UCSD-AML1 (cell line): ENCODE measurements at regions not wholly inside any gene's neighbourhood (a gene's known extent, or its start where the extent isn't known, plus 50 kb on each side); places are given as distances from the start of the nearest gene placed in this dataset.

ENCODE experiments used
- DNase-seq: peaks from one replicate; lab custom pipeline; 2025; ENCODE audit not compliant: unreplicated experiment; lab: John Stamatoyannopoulos, UW

DNA sequence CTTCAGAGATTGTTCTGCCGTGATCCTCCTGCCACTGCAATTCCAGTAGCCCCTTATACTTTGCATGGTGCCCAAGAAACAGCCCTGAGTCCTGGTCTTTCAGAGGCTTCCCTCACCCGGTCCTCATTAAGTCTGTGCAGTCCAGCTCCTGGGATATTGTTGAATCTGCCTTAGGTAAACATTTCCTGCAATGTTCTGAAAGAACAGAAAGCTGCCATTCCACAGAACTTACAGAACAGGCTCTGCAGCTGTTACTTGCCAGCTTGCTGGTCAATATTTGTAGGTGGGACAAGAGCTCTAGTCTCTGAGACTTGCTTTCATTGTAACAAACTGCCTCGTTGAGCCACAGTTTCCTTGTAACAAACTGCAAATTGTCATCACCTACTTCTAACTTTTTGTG is 115.0 kb upstream of the KIF5B start:
- DNase-seq: no peak

DNA sequence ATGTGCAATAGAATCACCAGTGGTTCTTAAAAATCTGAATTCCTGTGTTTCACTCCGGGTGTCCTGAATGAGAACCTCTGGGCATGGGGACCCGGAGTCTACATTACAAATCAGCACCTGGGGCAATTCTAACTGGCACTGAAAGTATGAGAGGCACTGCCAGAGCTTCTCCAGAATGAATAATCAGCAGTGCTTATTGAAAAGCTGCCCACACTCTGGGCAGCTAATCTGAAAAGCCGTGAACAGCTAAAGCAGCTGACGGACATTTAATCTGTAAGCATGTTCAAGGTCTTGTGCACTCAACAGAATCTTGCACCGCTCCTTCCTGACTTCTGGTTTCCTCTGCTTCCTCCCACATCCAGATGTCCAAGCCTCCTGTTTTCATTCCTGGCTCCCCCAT is 113.3 kb upstream of the KIF5B start:
- DNase-seq: peak; percentile 18

DNA sequence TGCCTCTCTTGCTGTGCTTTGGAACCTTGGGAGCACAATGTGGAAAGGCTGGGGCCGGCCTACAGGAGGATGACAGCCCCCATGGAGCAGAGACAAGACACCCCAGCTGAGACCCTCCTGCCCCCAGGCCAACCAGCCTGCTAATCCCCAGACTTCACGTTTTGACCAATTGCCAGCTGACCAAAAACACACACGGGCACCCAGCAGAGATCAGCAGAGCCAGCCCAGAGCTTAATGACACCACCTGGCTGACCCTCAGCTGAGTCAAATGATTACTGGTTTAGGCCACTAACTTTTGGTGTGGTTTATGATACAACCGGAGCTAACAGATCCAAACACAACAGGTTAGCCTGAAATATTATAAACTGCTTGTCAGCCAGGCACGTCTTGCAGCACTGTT is 111.2 kb upstream of the KIF5B start:
- DNase-seq: no peak

DNA sequence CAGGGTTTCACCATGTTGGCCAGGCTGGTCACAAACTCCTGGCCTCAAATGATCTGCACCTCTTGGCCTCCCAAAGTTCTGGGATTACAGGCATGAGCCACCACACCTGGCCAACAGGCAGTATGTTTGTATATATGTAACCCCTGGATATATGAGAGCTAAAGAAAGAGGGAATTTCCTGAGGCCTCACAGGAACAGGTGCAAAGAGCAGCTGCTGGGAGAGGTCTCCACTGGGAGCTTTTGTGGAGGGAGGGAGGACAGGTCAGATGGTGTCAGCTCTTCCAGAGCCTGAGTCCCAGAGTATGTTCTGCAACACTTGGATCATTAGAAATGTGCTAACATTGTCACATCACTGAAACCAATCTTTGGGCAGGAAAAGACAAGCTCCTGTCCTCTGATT is 110.1 kb upstream of the KIF5B start:
- no peak for DNase-seq

DNA sequence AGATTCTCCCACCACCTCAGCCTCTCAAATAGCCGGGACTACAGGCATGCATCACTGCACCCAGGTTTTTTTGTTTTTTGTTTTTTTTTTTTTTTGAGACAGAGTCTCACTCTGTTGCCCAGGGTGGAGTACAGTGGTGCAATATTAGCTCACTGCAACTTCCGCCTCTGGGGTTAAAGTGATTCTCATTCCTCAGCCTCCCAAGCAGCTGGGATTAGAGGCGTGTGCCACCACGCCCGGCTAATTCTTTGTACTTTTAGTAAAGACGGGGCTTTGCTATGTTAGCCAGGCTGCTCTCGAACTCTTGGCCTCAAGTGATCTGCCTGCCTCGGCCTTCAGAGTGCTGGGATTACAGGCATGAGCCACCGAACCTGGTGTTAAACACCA is 107.5 kb upstream of the KIF5B start:
- no peak for DNase-seq

DNA sequence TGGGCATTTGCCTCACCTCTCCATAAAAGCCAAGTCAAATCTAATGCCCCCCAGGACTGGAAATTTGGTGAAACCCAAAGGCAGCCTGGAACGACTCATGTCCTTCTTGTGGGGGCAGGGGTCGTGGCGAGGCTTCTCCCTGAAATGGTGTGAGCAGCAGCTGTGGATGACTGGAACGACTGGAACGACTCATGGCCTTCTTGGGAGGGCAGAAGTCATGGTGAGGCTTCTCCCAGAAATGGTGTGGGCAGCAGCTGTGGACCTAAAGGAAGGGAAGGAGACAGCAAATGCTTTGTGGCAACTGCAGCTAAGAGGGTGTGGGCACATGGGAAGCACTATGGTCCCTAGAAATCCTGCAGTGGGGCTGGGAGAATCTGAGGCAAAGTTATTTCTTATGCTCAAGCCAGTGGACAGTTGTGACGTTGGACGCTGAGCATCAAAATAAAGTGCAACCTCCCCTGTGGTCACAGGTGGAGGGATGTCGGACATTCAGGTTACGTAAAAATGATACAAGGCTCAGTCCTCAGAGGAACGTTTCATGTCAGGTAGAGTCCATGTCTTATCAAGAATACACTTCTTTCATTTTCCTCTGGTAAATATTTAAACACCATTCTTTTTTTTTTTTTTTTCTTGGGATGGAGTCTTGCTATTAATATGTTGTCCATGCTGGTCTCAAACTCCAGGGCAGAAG is 107.0 kb upstream of the KIF5B start:
- DNase-seq: no peak

DNA sequence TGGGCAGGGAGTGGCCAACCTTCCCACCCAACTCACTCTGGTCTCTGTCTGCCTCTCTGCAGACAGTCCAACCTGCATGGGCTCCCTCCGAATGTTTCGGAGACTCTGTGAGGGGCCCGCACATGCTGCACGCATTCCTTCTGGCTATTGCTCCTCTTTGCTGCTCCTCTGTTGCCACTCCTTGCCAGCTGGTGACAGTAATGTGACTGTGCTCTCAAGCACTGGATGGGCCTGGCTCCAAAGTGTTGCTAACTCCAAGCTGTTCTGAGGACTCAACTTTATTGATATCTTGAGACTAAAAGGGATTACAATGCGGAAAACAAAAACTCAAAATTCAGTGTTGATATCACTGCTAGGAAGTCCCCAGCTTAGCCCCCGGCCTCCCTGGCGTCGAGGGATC is 105.4 kb upstream of the KIF5B start:
- DNase-seq: no peak

DNA sequence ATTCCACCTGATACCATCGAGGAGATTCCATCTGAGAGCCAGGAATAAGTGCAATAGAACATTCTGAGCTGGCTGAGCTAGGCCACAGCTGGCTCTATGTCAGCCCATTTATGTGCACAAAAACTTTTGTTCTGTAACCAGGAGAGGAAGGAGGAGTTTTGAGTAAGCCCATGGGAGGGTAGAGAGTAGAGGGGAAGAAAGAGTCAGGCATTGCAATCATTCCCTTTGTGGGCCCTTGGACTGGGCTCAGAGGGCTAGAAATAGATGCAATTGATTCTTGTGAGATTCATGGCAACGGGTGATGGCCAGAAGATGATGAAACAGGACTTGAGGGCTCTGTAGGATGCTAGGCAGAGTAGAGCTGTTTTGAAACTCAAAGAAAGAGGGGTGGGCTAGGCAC is 104.6 kb upstream of the KIF5B start:
- DNase-seq: no peak

DNA sequence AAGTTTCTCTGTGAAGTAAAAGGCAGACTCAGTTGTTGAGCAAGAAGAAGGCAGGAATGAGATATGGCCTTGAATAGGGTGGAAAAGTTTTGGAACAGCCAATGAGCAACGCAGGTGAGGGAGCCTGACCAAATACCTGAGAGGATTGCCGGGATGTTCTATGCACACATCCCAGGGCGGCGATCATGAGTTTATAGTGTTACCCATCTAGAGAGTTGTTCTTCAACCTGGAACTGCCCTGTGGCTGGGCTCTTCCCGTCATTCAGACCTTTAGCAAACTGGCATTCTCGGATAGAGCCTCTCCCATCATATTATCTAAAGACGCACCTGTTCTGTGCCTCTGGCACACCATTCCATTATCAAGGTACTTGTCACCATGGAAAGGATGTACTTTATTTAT is 103.0 kb upstream of the KIF5B start:
- DNase-seq: no peak

DNA sequence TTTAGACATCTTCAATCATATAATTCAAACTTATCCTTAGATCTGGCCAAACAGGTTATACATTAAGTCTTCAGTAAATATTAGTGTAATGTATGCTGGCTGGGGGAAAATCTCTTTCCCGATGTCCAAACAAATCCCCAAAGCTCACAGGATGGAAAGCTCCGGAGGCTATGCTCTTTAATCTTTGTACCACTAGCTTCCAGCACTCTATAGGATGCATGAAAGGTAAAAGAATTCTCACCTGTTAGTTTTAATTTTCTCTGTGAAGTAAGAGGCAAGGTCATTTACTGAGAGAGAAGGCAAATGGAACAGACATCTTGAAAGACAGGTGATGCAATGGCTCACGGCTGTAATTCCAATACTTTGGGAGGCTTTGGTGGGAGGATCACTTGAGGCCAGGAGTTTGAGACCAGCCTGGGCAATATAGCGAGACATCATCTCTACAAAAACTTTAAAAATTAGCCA is 99.8 kb upstream of the KIF5B start:
- DNase-seq: no peak

DNA sequence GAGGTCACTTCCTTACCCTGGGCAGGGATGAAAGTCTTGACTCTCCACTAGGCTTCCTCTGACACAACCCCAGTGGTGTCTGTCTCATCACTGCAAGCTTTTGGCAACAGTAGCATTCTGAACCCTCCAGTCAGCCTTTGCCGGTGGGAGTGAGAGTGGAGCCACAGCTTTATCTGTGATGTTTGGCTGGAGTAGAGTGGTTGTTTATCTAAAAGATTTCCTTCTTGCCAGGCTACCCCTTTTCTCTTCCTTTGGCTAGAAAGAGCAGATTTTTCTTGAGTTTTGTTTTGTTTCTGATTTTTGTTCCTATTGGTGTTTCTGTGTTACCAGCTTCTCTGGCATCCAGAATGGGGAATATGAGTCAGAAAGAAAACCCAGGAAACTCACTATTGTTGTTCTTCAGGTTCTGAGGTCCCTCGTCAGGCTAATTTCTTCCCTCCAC is 98.9 kb upstream of the KIF5B start:
- DNase-seq: no peak

DNA sequence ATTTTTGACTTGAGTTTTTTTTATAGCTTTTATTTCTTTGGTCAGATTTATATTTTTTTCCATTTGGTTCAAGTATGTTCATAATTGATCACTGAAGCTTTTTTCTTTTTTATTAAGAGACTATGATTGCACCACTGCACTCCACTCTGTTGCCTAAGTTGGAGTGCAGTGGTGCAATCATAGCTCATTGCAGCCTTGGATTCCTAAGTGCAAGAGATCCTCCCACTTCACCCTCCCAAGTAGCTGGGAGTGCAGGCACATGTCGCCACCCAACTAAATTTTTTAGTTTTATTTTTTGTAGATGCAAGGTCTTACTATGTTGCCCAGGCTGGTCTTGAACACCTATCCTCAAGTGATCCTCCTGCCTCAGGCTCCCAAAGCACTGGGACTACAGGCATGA is 97.7 kb upstream of the KIF5B start:
- no peak for DNase-seq

DNA sequence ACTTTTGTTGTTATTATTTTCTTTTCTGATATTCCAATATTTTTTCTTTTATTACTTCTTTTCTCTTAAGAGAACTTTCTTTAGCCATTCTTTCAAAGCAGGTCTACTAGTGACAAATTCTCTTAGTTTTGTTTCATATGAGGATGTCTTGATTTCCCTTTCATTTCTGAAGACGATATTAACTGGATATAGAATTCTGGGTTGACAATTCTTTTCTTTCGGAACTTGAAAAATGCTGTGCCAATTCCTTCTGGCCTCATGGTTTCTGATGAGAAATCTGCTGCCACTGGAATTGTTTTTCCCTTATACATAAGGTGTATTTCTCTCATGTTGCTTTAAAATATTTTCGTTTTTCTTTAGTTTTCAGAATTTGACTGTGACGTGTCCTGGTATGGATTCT is 97.0 kb upstream of the KIF5B start:
- DNase-seq: no peak

DNA sequence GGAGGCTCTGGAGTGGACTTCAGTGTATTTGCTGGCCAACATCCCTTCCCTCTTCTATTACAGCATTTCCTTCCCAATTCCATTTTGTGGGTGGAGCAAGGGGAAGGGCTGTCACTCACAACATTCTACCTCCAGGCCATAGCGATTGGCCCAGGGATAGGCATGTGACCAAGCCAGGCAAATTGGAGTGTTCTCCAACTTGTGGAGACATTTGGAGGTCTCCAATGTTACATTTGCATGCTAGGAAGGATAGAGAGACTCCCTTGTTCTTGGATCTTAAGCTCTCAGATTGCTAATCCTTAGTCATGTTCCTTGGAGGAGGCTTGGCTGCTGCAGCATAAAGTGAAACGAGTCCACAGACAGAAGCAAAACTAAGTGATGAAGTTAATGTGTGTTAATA is 95.6 kb upstream of the KIF5B start:
- DNase-seq: no peak

DNA sequence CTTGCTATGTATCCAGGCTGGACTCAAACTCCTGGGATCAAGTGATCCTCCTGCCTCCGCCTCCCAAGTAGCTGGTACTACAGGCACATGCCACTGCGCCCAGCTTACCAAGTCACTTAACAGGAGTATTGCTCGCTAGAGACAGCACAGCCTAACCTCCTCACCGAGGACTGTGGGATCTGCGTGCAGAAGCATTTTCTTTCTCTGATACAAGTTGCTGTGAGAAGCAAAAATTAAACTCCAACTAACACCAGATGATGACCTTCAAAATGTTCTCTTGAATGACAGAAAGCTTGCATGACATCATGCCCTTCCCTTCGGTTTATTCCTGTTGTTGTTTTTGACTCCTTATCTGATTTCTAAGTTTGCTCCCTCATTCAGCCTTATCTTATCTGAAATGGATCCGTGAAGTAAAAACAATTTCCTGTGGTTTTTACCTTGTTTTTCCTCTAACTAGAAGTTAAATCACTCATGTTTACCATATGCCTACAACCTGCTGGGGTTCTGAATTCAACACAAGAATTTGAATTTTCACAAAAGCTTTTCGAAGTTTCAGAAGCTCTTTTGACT is 94.4 kb upstream of the KIF5B start:
- no peak for DNase-seq

DNA sequence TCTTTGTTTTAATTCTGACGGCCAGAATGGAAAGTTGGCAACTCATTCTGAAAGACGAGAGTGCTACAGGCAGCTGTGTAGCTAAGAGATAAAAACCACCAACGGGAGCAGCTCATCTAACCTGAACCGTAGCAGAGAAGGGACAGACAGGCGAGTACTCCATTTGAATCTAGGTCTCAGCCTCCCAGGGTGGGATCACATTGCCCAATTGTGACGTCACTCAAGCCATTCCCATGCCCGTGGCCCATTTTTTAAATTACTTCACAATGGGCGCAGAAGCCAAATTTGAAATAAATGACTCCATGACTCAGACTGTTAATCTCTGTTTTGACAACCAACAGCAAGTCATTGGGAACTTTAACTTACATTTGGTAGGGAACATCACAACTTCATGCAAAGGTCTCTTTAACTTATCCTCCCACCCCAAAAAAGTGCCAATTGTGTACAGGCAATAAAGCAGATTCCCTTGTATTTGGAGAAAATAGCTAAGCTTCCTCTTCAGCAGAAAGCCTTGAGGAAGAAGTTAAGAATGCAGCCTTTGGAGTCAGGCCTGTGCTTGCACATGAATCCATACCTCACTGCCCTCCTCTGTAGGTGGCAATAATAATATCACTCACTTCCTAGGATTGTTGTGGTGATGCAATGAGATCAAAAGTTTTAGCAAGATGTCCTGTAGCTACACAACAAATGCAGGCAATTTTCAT is 93.2 kb upstream of the KIF5B start:
- DNase-seq: no peak

DNA sequence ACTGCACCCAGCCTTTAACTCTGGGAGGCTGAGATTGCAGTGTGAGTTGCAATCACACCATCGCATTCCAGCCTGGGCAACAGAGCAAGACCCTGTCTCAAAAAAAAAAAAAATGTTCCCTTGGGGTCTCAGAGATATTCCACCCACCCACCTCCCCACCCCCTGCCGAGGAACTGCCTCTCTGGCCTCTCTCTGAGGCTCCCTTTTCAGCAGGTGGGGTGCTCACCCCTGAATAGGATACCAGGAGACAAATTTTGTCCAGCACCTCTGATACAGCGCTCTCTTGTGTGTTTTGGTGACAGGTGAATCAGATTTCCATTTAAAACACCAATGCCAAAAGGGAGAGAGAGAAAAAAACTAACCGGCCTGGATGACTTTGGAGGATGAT is 92.6 kb upstream of the KIF5B start:
- no peak for DNase-seq

DNA sequence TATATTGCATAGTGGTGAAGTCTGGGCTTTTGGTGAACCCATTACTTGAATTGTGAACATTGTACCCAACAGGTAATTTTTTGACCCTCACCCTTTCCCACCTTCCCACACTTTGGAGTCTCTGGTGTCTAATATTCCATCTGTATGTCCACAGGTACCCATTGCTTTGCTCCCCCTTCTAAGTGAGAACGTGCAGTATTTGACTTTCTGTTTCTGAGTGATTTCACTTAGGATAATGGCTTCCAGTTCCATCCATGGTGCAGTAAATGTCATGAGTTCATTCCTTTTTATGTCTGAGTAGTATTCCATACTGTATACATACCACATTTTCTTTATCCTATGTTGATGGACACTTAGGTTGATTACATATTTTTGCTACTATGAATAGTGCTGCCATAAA is 91.5 kb upstream of the KIF5B start:
- no peak for DNase-seq

DNA sequence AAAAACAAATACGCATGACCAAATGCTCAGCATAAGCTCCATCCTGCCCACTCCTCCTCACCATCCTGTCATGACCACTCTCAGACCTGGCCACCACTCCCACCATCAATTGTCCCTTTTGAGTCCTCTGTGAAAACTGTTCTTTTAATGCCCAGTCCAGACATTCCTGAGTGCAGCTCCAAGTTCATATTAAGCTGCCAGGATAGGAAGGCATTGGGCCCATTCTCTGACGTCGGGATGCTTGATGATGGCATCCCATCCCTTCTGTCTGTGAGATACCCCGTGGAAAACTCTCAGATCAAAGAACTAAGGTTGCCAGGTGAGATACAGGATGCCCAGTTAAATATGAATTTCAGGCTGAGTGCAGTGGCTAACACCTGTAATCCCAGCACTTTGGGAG is 89.9 kb upstream of the KIF5B start:
- no peak for DNase-seq

DNA sequence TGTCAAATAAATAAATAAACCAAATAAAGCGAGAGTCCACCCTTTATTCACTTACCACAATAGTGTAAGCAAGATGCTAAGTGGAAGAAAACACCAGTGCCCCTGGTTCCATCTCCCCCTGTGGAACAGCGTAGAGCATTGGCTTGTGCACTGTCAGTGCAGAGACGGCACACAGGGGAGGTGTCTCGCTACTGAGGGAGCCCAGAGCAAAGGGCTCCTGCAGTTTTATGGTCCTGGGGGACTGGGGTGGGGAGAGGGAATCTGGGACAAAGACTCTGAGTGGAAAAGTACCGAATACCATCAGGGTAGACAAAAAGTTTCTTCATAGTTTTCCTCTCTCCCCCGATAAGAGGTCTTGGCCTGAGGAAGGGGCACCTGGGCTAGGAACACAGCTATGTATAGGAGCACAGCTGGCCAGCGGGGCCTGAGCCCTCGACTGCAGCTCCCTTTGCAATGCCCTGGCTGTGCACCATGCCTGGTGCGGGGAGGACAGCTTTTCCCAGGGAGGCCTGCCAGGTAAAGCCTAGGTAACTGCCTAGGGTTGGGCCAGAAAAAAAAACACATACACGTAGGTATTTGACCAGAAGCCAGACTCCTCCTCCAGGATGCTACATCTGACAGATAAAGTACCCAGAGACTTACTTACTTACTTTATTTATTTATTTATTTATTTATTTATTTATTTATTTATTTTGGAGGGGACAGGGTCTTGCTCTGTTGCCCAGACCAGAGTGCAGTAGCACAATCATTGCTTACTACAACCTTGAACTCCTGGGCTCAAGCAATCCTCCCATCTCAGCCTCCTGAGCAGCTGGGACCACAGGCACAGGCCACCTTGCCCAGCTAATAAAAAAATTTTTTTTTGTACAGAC is 88.8 kb upstream of the KIF5B start:
- DNase-seq: no peak

DNA sequence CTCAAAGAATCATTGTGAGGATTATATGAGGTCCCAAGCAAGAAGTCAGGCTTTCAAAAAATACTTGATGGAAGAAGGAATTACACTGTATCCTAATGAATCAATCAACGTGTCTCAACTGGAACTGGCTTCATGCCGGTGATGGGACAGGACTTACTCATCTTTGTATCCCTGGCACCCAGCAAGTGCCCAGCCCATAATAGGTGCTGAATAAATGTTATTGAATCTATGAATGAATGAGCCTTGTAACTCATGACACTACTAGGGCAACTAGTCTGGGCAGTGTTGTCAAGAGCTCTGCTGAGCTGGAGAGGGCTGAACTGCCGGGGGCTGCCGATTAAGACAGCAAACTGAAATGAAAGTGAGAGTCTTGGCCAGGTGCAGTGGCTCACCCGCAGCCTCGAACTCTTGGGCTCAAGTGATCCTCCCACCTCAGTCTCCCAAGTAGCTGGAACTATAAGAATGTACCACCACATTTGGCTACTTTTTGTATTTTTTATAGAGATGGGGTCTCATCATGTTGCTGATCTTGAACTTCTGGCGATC is 87.2 kb upstream of the KIF5B start:
- DNase-seq: no peak
